KMS-11 (cell line): ENCODE measurements at regions not wholly inside any gene's neighbourhood (a gene's known extent, or its start where the extent isn't known, plus 50 kb on each side); places are given as distances from the start of the nearest gene placed in this dataset.
"Not testable (repeated sequence)": the region's sequence is repeated elsewhere in the genome, so short reads cannot be mapped to it uniquely, and the experiment has no call there.

Source experiments
- H2AFZ ChIP-seq: fragments of 200-600 bp; sonication (generic); 2 replicates; pipeline ENCODE4 v1.6.1; 2016; ENCODE audit warnings: antibody characterized with exemption, mixed run types, low read depth
- H3K27ac ChIP-seq: fragments of 200-600 bp; sonication (generic); 2 replicates; pipeline ENCODE4 v1.6.1; 2016; ENCODE audit warnings: mild to moderate bottlenecking, mixed run types
- H3K27me3 ChIP-seq: fragments of 200-600 bp; sonication (generic); 2 replicates; pipeline ENCODE4 v1.6.1; 2017; ENCODE audit warnings: mild to moderate bottlenecking, low read depth, mixed run types, moderate library complexity; ENCODE audit not compliant: insufficient read depth
- H3K36me3 ChIP-seq: fragments of 200-600 bp; sonication (generic); 2 replicates; pipeline ENCODE4 v1.6.1; 2017; ENCODE audit warnings: mild to moderate bottlenecking, mixed run types; ENCODE audit not compliant: insufficient read depth
- H3K4me1 ChIP-seq: fragments of 200-600 bp; sonication (generic); 2 replicates; pipeline ENCODE4 v1.6.1; 2016; ENCODE audit warnings: mild to moderate bottlenecking, low read depth, mixed run types; ENCODE audit not compliant: poor library complexity, severe bottlenecking
- H3K4me2 ChIP-seq: fragments of 200-600 bp; sonication (generic); 2 replicates; pipeline ENCODE4 v1.7.0; 2016; ENCODE audit warnings: mild to moderate bottlenecking, mixed run types
- H3K4me3 ChIP-seq: fragments of 200-600 bp; sonication (generic); IDR thresholded peaks from 2 replicates; pipeline ENCODE4 v1.6.1; 2017; ENCODE audit warnings: low read depth, low read length, mixed read lengths; ENCODE audit not compliant: insufficient read depth
- H3K79me2 ChIP-seq: fragments of 200-600 bp; sonication (generic); 2 replicates; pipeline ENCODE4 v1.6.1; 2016; ENCODE audit warnings: low read depth, mixed run types; ENCODE audit not compliant: insufficient read depth
- H3K9ac ChIP-seq: fragments of 200-600 bp; sonication (generic); 2 replicates; pipeline ENCODE4 v1.6.1; 2016; ENCODE audit warnings: mild to moderate bottlenecking, mixed run types
- H4K20me1 ChIP-seq: fragments of 200-600 bp; sonication (generic); 2 replicates; pipeline ENCODE4 v1.6.1; 2016; ENCODE audit warnings: mild to moderate bottlenecking, mixed run types; ENCODE audit not compliant: insufficient read depth
- CTCF ChIP-seq: fragments of 200-600 bp; sonication (generic); conservative IDR thresholded peaks from 2 replicates; pipeline ENCODE4 v1.6.1; 2017; ENCODE audit warnings: low read depth, mild to moderate bottlenecking, antibody characterized with exemption, low read length, moderate library complexity, mixed read lengths

- H3K79me2 ChIP-seq, H3K27me3 ChIP-seq, H2AFZ ChIP-seq, H4K20me1 ChIP-seq, H3K27ac ChIP-seq, H3K4me2 ChIP-seq, H3K36me3 ChIP-seq, H3K9ac ChIP-seq, H3K4me3 ChIP-seq, H3K4me1 ChIP-seq: not testable (repeated sequence)
Measured at GRCh38 chr6:112689183-112689858, 342.2 kb downstream of the RFPL4B start.

- no peaks in the 10 kb centered on the region for H3K27me3 ChIP-seq
- H2AFZ ChIP-seq = no peak overlapping the region
- H3K4me3 ChIP-seq = no peak overlapping the region
- no peaks in the 10 kb centered on the region for H3K36me3 ChIP-seq
- no peak overlapping the region for H3K27ac ChIP-seq
- no peaks in the 10 kb centered on the region for H3K4me1 ChIP-seq
- no peak overlapping the region for H3K9ac ChIP-seq
- H3K79me2 ChIP-seq = no peaks in the 10 kb centered on the region
- no peak for TF ChIP-seq CTCF
- no peak overlapping the region for H3K4me2 ChIP-seq
- H4K20me1 ChIP-seq = no peaks in the 10 kb centered on the region
Measured at GRCh38 chr6:112690497-112691202, 343.5 kb downstream of the RFPL4B start.

- no peak overlapping the region for H3K27ac ChIP-seq
- H3K4me2 ChIP-seq = no peak overlapping the region
- no peaks in the 10 kb centered on the region for H3K27me3 ChIP-seq
Measured at GRCh38 chr6:112691289-112691688, 344.2 kb downstream of the RFPL4B start.

GRCh38 chr6:112695001-112695400 is 347.9 kb downstream of the RFPL4B start:
- Histone ChIP-seq H2AFZ (no peak overlapping the region), H3K9ac (no peak overlapping the region), H3K4me1 (no peaks in the 10 kb centered on the region), H3K79me2 (no peaks in the 10 kb centered on the region), H4K20me1 (no peaks in the 10 kb centered on the region), H3K36me3 (no peaks in the 10 kb centered on the region), H3K27ac (no peak overlapping the region), H3K4me2 (no peak overlapping the region), H3K27me3 (no peaks in the 10 kb centered on the region), H3K4me3 (no peak overlapping the region)
- TF ChIP-seq CTCF = no peak

More at GRCh38 chr6:112691289-112691688, 344.2 kb downstream of the RFPL4B start:
- Histone ChIP-seq H3K4me3 (no peak overlapping the region), H2AFZ (no peak overlapping the region), H3K79me2 (no peaks in the 10 kb centered on the region), H3K9ac (no peak overlapping the region), H4K20me1 (no peaks in the 10 kb centered on the region), H3K4me1 (no peaks in the 10 kb centered on the region), H3K36me3 (no peaks in the 10 kb centered on the region)
- no peak for TF ChIP-seq CTCF

GRCh38 chr6:112697265-112697664 is 350.1 kb downstream of the RFPL4B start:
- Histone ChIP-seq H3K27ac (no peak overlapping the region), H3K27me3 (no peaks in the 10 kb centered on the region), H3K79me2 (no peaks in the 10 kb centered on the region), H3K36me3 (no peaks in the 10 kb centered on the region), H3K9ac (no peak overlapping the region), H3K4me1 (no peaks in the 10 kb centered on the region), H4K20me1 (no peaks in the 10 kb centered on the region), H3K4me3 (no peak overlapping the region), H2AFZ (no peak overlapping the region), H3K4me2 (no peak overlapping the region)
- TF ChIP-seq CTCF = no peak
